ENCODE measurements at regions not wholly inside any gene's neighbourhood (a gene's known extent, or its start where the extent isn't known, plus 50 kb on each side); places are given as distances from the start of the nearest gene placed in this dataset.
"Not testable (repeated sequence)": the region's sequence is repeated elsewhere in the genome, so short reads cannot be mapped to it uniquely, and the experiment has no call there.

GRCh38 chr12:87227162-87227561 is 802.0 kb downstream of the C12orf50 start:
- DNase-seq: no peak

GRCh38 chr12:87217491-87217890 is 811.7 kb downstream of the C12orf50 start:
- no peak for DNase-seq

GRCh38 chr12:87216436-87216835 is 812.8 kb downstream of the C12orf50 start:
- DNase-seq: no peak

GRCh38 chr12:87202189-87202588 is 827.0 kb downstream of the C12orf50 start:
- DNase-seq: no peak

- DNase-seq: no peak
Observed at GRCh38 chr12:87201598-87201997, 827.6 kb downstream of the C12orf50 start.

GRCh38 chr12:87200289-87200979 is 828.8 kb downstream of the C12orf50 start:
- DNase-seq: no peak

- no peak for DNase-seq
Observed at GRCh38 chr12:87198181-87198580, 831.0 kb downstream of the C12orf50 start.

GRCh38 chr12:87196321-87196720 is 832.9 kb downstream of the C12orf50 start:
- DNase-seq: no peak

- DNase-seq: not testable (repeated sequence)
Observed at GRCh38 chr12:87194389-87194788, 834.8 kb downstream of the C12orf50 start.

- no peak for DNase-seq
Observed at GRCh38 chr12:87185367-87185766, 843.8 kb downstream of the C12orf50 start.

GRCh38 chr12:87182696-87183233 is 846.4 kb downstream of the C12orf50 start:
- DNase-seq: no peak

GRCh38 chr12:87171356-87171755 is 857.8 kb downstream of the C12orf50 start:
- DNase-seq: no peak

- DNase-seq: no peak
Observed at GRCh38 chr12:87169010-87169409, 860.2 kb downstream of the C12orf50 start.

- no peak for DNase-seq
Observed at GRCh38 chr12:87165733-87166375, 863.3 kb downstream of the C12orf50 start.

GRCh38 chr12:87163122-87163521 is 866.1 kb downstream of the C12orf50 start:
- DNase-seq: no peak

GRCh38 chr12:87160848-87161601 is 868.2 kb downstream of the C12orf50 start:
- DNase-seq: no peak

GRCh38 chr12:87157791-87158190 is 871.4 kb downstream of the C12orf50 start:
- DNase-seq: no peak

GRCh38 chr12:87155621-87156020 is 873.6 kb downstream of the C12orf50 start:
- DNase-seq: no peak

- no peak for DNase-seq
Observed at GRCh38 chr12:87152841-87153528, 876.2 kb downstream of the C12orf50 start.

GRCh38 chr12:87152075-87152474 is 877.1 kb downstream of the C12orf50 start:
- no peak for DNase-seq

- DNase-seq: no peak
Observed at GRCh38 chr12:87150969-87151662, 878.1 kb downstream of the C12orf50 start.

GRCh38 chr12:87142342-87142741 is 886.2 kb upstream of the MGAT4C start:
- no peak for DNase-seq

All from stimulated activated CD4-positive, alpha-beta T cell treated with anti-CD3 and anti-CD28 coated beads, Interleukin-2, amount 100 ng/mL, for 48 hours (primary cell).